HCT116 (cell line): ENCODE measurements at regions not wholly inside any gene's neighbourhood (a gene's known extent, or its start where the extent isn't known, plus 50 kb on each side); places are given as distances from the start of the nearest gene placed in this dataset.

Experiments used
- ATAC-seq: fragments of 200-7000 bp; cut with Tn5 transposase; 2 replicates; pipeline ENCODE4 v1.9.1; 2020; ENCODE audit warnings: mild to moderate bottlenecking, moderate library complexity
- BruUV-seq: library from RNA; stranded (reverse); fragments of 400-500 nt; replicated peaks from 2 replicates; lab custom pipeline; 2021; lab: Mats Ljungman, UMichigan
- CTCF ChIA-PET: fragments of 300-600 bp; sonication (Branson Sonifier 250); formaldehyde crosslinking; loops from one replicate; lab custom pipeline; 2021; ENCODE audit warnings: antibody characterized with exemption; lab: Charles Lee
- POLR2A ChIA-PET: fragments of 300-600, 350-600 bp; sonication (Branson Sonifier 250); formaldehyde crosslinking; loops from one replicate; lab custom pipeline; 2021; ENCODE audit warnings: antibody characterized with exemption; lab: Charles Lee
- RAD21 ChIA-PET, 2 experiments: fragments of 300-600 bp; sonication (Branson Sonifier 250); formaldehyde crosslinking; loops; one replicate each; lab custom pipeline; 2023; ENCODE audit warnings: low total read pairs in 2 of 2; ENCODE audit not compliant: uncharacterized antibody in 2 of 2, unreplicated experiment in 2 of 2, low non-redundant PET in 1 of 2; lab: Charles Lee
- DNase-seq: peaks from one replicate; pipeline ENCODE4 v3.0.0-alpha.2; 2010; ENCODE audit warnings: low read depth, low spot score
- H2AFZ ChIP-seq: fragments of 200-600 bp; shearing (Covaris generic), sonication (generic); 2 replicates; pipeline ENCODE4 v1.6.1; 2017; ENCODE audit warnings: low read depth, mixed run types, mixed read lengths, antibody characterized with exemption, low read length; ENCODE audit not compliant: poor library complexity, severe bottlenecking
- H3K27ac ChIP-seq: 2 replicates; pipeline ENCODE4 v1.5.1; 2012; ENCODE audit warnings: low read depth, low read length
- H3K27me3 ChIP-seq: fragments of 200-600 bp; sonication (generic); 2 replicates; pipeline ENCODE4 v1.6.1; 2016; ENCODE audit warnings: mixed run types, low read length, mixed read lengths; ENCODE audit not compliant: insufficient read depth
- H3K36me3 ChIP-seq, 2 experiments: fragments of 200-500 bp in 1 of 2; fragments of 200-600 bp in 1 of 2; sonication (Bioruptor generic) in 1 of 2; sonication (generic) in 1 of 2; 2 replicates each; pipeline versions ENCODE4 v1.5.1 to v1.6.1; 2014 to 2016; ENCODE audit warnings: low read length in 2 of 2, inconsistent platforms in 1 of 2, mixed read lengths in 1 of 2, mixed run types in 1 of 2; ENCODE audit not compliant: insufficient read depth in 2 of 2, control insufficient read depth in 1 of 2
- H3K4me1 ChIP-seq, 2 experiments: fragments of 200-600 bp in 1 of 2; sonication (generic) in 1 of 2; 2 replicates each; pipeline versions ENCODE4 v1.5.1 to v1.6.1; 2012 to 2017; ENCODE audit warnings: low read length in 2 of 2, inconsistent platforms in 1 of 2, mild to moderate bottlenecking in 1 of 2, mixed read lengths in 1 of 2, mixed run types in 1 of 2, moderate library complexity in 1 of 2; ENCODE audit not compliant: insufficient read depth in 2 of 2, control insufficient read depth in 1 of 2
- H3K4me2 ChIP-seq: fragments of 200-600 bp; sonication (generic); 2 replicates; pipeline ENCODE4 v1.6.1; 2017; ENCODE audit warnings: mixed run types, low read length, mixed read lengths
- H3K4me3 ChIP-seq, 2 experiments: fragments of 200-600 bp in 1 of 2; sonication (generic) in 1 of 2; replicated peaks in 1 of 2; 2 replicates each; pipeline ENCODE4 v1.5.1; 2011 to 2016; ENCODE audit warnings: low read length in 2 of 2, control low read depth in 1 of 2, low read depth in 1 of 2, mild to moderate bottlenecking in 1 of 2, mixed read lengths in 1 of 2, mixed run types in 1 of 2
- H3K79me2 ChIP-seq: fragments of 200-600 bp; sonication (generic); 2 replicates; pipeline ENCODE4 v1.6.1; 2017; ENCODE audit warnings: mild to moderate bottlenecking, mixed run types, low read length, moderate library complexity, mixed read lengths; ENCODE audit not compliant: insufficient read depth
- H3K9ac ChIP-seq: fragments of 200-600 bp; sonication (generic); 2 replicates; pipeline ENCODE4 v1.6.1; 2016; ENCODE audit warnings: low read length, mixed read lengths
- H3K9me2 ChIP-seq: fragments of 200-600 bp; sonication (generic), shearing (Covaris generic); 2 replicates; pipeline ENCODE4 v1.6.1; 2017; ENCODE audit warnings: mixed run types, mild to moderate bottlenecking, moderate library complexity; ENCODE audit not compliant: insufficient read depth
- H3K9me3 ChIP-seq, 2 experiments: fragments of 200-500 bp in 1 of 2; fragments of 200-600 bp in 1 of 2; sonication (Bioruptor generic) in 1 of 2; sonication (generic) in 1 of 2; 2 replicates each; pipeline ENCODE4 v1.6.1; 2014 to 2017; ENCODE audit warnings: low read length in 2 of 2, mixed read lengths in 2 of 2, inconsistent platforms in 1 of 2, low read depth in 1 of 2, mild to moderate bottlenecking in 1 of 2, mixed run types in 1 of 2, moderate library complexity in 1 of 2; ENCODE audit not compliant: control insufficient read depth in 1 of 2, insufficient read depth in 1 of 2
- H4K20me1 ChIP-seq: fragments of 200-600 bp; sonication (generic), shearing (Covaris generic); 2 replicates; pipeline ENCODE4 v1.6.1; 2017; ENCODE audit warnings: mixed run types, mild to moderate bottlenecking, moderate library complexity; ENCODE audit not compliant: insufficient read depth
- CTCF ChIP-seq, 3 experiments: fragments of 200-600 bp in 1 of 3; sonication (generic) in 1 of 3; IDR thresholded peaks in 2 of 3; conservative IDR thresholded peaks in 1 of 3; 2 replicates each; pipeline ENCODE4 v1.5.1; 2012 to 2017; ENCODE audit warnings: low read depth in 2 of 3, low read length in 2 of 3, antibody characterized with exemption in 1 of 3, borderline replicate concordance in 1 of 3, control low read depth in 1 of 3, mild to moderate bottlenecking in 1 of 3, mixed read lengths in 1 of 3, mixed run types in 1 of 3, moderate library complexity in 1 of 3; ENCODE audit not compliant: insufficient read depth in 1 of 3
- EGR1 ChIP-seq: IDR thresholded peaks from 2 replicates; pipeline ENCODE4 v1.6.1; 2012; ENCODE audit warnings: low read depth
- FOSL1 ChIP-seq: IDR thresholded peaks from 2 replicates; pipeline ENCODE4 v1.6.1; 2012; ENCODE audit warnings: low read depth
- POLR2A ChIP-seq: IDR thresholded peaks from 2 replicates; pipeline ENCODE4 v1.7.0; 2011; ENCODE audit warnings: borderline replicate concordance; ENCODE audit not compliant: insufficient read depth, insufficient read length; ENCODE audit errors: extremely low read depth
- RAD21 ChIP-seq: IDR thresholded peaks from 2 replicates; pipeline ENCODE4 v1.6.1; 2012; ENCODE audit warnings: low read depth, mild to moderate bottlenecking
- ZBTB33 ChIP-seq: IDR thresholded peaks from 2 replicates; pipeline ENCODE4 v1.6.1; 2011; ENCODE audit warnings: mild to moderate bottlenecking, low read length, moderate library complexity; ENCODE audit not compliant: insufficient replicate concordance; ENCODE audit errors: extremely low read depth
- intact Hi-C: fragments of 100-400 bp; cut with micrococcal nuclease; formaldehyde crosslinking; loops from 2 replicates; pipeline ENCODE4 v1.10.0; 2022

DNA sequence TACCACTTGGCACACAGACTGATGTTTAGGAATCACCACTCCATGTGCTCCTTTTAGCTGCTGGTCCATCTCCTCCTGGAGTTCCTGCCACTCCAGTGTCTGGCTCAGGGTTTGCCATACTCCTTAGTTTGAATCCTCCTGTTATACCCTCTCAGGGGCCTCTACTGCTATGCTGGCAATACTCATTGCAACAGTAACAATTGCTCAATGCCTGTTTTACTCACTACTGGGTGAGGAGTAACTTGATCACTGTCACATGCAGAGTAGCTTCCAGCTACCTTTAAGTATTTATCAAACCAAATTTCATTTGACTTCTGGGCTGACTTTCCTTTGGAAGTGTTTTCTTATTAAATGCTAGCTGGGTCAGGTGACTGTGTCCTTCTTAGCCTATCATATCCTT is 107.2 kb upstream of the WLS start:
- TF ChIP-seq CTCF (IDR thresholded peaks at IDR 0.05 in 2 of 3, conservative IDR thresholded peaks at IDR 0.05 in 1 of 3; ENCODE audit: borderline replicate concordance in 1 of 3, insufficient read depth in 1 of 3, low read depth in 2 of 3, low read length in 2 of 3): no peak
- TF ChIP-seq ZBTB33: no peak
- TF ChIP-seq FOSL1: no peak
- H3K79me2 ChIP-seq: no peaks in the 10 kb centered on the region
- no peaks in the 10 kb centered on the region for H3K27me3 ChIP-seq
- ATAC-seq: no peak
- H3K4me3 ChIP-seq: no peak overlapping the region
- DNase-seq: no peak
- RAD21 ChIA-PET: no interaction called here
- no peaks in the 10 kb centered on the region for H3K9me3 ChIP-seq
- no TSS peak for BruUV-seq
- no peak overlapping the region for H3K27ac ChIP-seq
- H3K36me3 ChIP-seq: no peaks in the 10 kb centered on the region
- intact Hi-C loops: no loop called here
- peaks cover 0 to 17% of the 10 kb centered on the region in 2 experiments; a peak in 2 of 4 replicates for H3K4me1 ChIP-seq
- POLR2A ChIA-PET: no interaction called here
- H4K20me1 ChIP-seq: no peaks in the 10 kb centered on the region
- CTCF ChIA-PET: interaction anchor here (1.6 kb wide), 1 partner anchor 219 kb away, joined by 5 read pairs; no protein-coding TSS in a partner anchor
- peak overlapping the region; percentile 17 for H2AFZ ChIP-seq
- no peak overlapping the region for H3K4me2 ChIP-seq
- no peaks in the 10 kb centered on the region for H3K9me2 ChIP-seq
- H3K9ac ChIP-seq: no peak overlapping the region

GRCh38 chr1:68338081-68338480 is 105.8 kb upstream of the WLS start:
- Histone ChIP-seq H3K27ac (no peak overlapping the region), H3K79me2 (no peaks in the 10 kb centered on the region), H3K36me3 (no peaks in the 10 kb centered on the region), H3K9me2 (no peaks in the 10 kb centered on the region), H3K9ac (no peak overlapping the region), H2AFZ (no peak overlapping the region), H3K4me1 (peaks cover 0 to 9% of the 10 kb centered on the region in 2 experiments; a peak in 2 of 4 replicates), H3K27me3 (no peaks in the 10 kb centered on the region), H3K4me3 (no peak overlapping the region), H4K20me1 (no peaks in the 10 kb centered on the region), H3K4me2 (no peak overlapping the region), H3K9me3 (no peaks in the 10 kb centered on the region)
- RAD21 ChIA-PET: no interaction called here
- CTCF ChIA-PET: interaction anchor here (0.9 kb wide), 1 partner anchor 218 kb away, joined by 4 read pairs; no protein-coding TSS in a partner anchor
- intact Hi-C loops: no loop called here
- TF ChIP-seq POLR2A (no peak), EGR1 (no peak), RAD21 (no peak)
- no TSS peak for BruUV-seq
- POLR2A ChIA-PET: interaction anchor here (0.6 kb wide), 1 partner anchor 106 kb away, joined by 5 read pairs; the partner anchor contains the start of gene WLS
- ATAC-seq (no peak), DNase-seq (no peak)
